COLO668 (cell line): ENCODE measurements at regions not wholly inside any gene's neighbourhood (a gene's known extent, or its start where the extent isn't known, plus 50 kb on each side); places are given as distances from the start of the nearest gene placed in this dataset.
"Not testable (repeated sequence)": the region's sequence is repeated elsewhere in the genome, so short reads cannot be mapped to it uniquely, and the experiment has no call there.

Experiments
- DNase-seq: peaks from one replicate; lab custom pipeline; 2025; ENCODE audit not compliant: unreplicated experiment; lab: John Stamatoyannopoulos, UW

GRCh38 chr11:21711341-21711740, 481.5 kb upstream of the ANO5 start:
- DNase-seq = no peak

GRCh38 chr11:21723678-21724077, 469.2 kb upstream of the ANO5 start:
- DNase-seq = no peak

GRCh38 chr11:21727102-21727501, 465.8 kb upstream of the ANO5 start:
- DNase-seq = no peak

GRCh38 chr11:21736404-21736803, 456.5 kb upstream of the ANO5 start:
- DNase-seq = no peak

GRCh38 chr11:21752475-21753243, 440.2 kb upstream of the ANO5 start:
- DNase-seq = not testable (repeated sequence)

GRCh38 chr11:21753244-21753767, 439.6 kb upstream of the ANO5 start:
- not testable (repeated sequence) for DNase-seq

GRCh38 chr11:21761000-21761399, 431.9 kb upstream of the ANO5 start:
- DNase-seq = no peak

- DNase-seq = no peak
Observed at GRCh38 chr11:21768388-21768787, 424.5 kb upstream of the ANO5 start.

- DNase-seq = no peak
Observed at GRCh38 chr11:21769188-21769587, 423.7 kb upstream of the ANO5 start.

- no peak for DNase-seq
Observed at GRCh38 chr11:21771097-21771496, 421.8 kb upstream of the ANO5 start.

- no peak for DNase-seq
Observed at GRCh38 chr11:21774212-21774611, 418.7 kb upstream of the ANO5 start.

- DNase-seq = no peak
Observed at GRCh38 chr11:21775911-21776310, 417.0 kb upstream of the ANO5 start.

- DNase-seq = no peak
Observed at GRCh38 chr11:21783954-21784353, 408.9 kb upstream of the ANO5 start.

GRCh38 chr11:21785351-21785750, 407.5 kb upstream of the ANO5 start:
- DNase-seq = no peak

- peak; percentile 13 for DNase-seq
Observed at GRCh38 chr11:21794306-21794705, 398.6 kb upstream of the ANO5 start.

GRCh38 chr11:21798216-21798615, 394.7 kb upstream of the ANO5 start:
- no peak for DNase-seq

- not testable (repeated sequence) for DNase-seq
Observed at GRCh38 chr11:21804523-21804922, 388.4 kb upstream of the ANO5 start.

GRCh38 chr11:21806508-21806907, 386.4 kb upstream of the ANO5 start:
- DNase-seq = no peak

- DNase-seq = no peak
Observed at GRCh38 chr11:21806947-21807346, 385.9 kb upstream of the ANO5 start.

- DNase-seq = no peak
Observed at GRCh38 chr11:21807350-21807749, 385.5 kb upstream of the ANO5 start.

GRCh38 chr11:21810650-21811049, 382.2 kb upstream of the ANO5 start:
- DNase-seq = no peak

GRCh38 chr11:21811572-21811971, 381.3 kb upstream of the ANO5 start:
- peak; percentile 9 for DNase-seq

GRCh38 chr11:21814169-21814568, 378.7 kb upstream of the ANO5 start:
- no peak for DNase-seq
